Daoy (cell line): ENCODE measurements at regions not wholly inside any gene's neighbourhood (a gene's known extent, or its start where the extent isn't known, plus 50 kb on each side); places are given as distances from the start of the nearest gene placed in this dataset.
"Not testable (repeated sequence)": the region's sequence is repeated elsewhere in the genome, so short reads cannot be mapped to it uniquely, and the experiment has no call there.

ENCODE experiments used
- DNase-seq: peaks from one replicate; pipeline ENCODE4 v3.0.0-alpha.2; 2015; ENCODE audit warnings: low read depth

GRCh38 chr12:92231532-92231931 lies 85.9 kb upstream of the BTG1 start:
- DNase-seq, result not testable (repeated sequence)

GRCh38 chr12:92229381-92229780 lies 83.7 kb upstream of the BTG1 start:
- DNase-seq, result no peak

- DNase-seq, result no peak
These were observed 81.3 kb upstream of the BTG1 start for GRCh38 chr12:92226961-92227360.

- no peak for DNase-seq
These were observed 80.5 kb upstream of the BTG1 start for GRCh38 chr12:92226071-92226661.

- peak; percentile 56 for DNase-seq
These were observed 79.2 kb upstream of the BTG1 start for GRCh38 chr12:92224685-92225331.

GRCh38 chr12:92223481-92223880 lies 77.8 kb upstream of the BTG1 start:
- no peak for DNase-seq

GRCh38 chr12:92221656-92222315 lies 76.1 kb upstream of the BTG1 start:
- DNase-seq, result no peak

- DNase-seq, result no peak
These were observed 72.9 kb upstream of the BTG1 start for GRCh38 chr12:92218394-92219077.

GRCh38 chr12:92216092-92216491 lies 70.4 kb upstream of the BTG1 start:
- no peak for DNase-seq

- DNase-seq, result no peak
These were observed 69.7 kb upstream of the BTG1 start for GRCh38 chr12:92215358-92215757.

- DNase-seq, result no peak
These were observed 67.5 kb upstream of the BTG1 start for GRCh38 chr12:92213166-92213565.

GRCh38 chr12:92210071-92210470 lies 64.4 kb upstream of the BTG1 start:
- DNase-seq, result no peak

GRCh38 chr12:92208613-92209121 lies 63.0 kb upstream of the BTG1 start:
- peak; percentile 64 for DNase-seq

GRCh38 chr12:92206596-92206995 lies 61.0 kb upstream of the BTG1 start:
- DNase-seq, result no peak

- DNase-seq, result no peak
These were observed 60.4 kb upstream of the BTG1 start for GRCh38 chr12:92206011-92206410.

- no peak for DNase-seq
These were observed 54.4 kb upstream of the BTG1 start for GRCh38 chr12:92199819-92200576.

- DNase-seq, result no peak
These were observed 52.2 kb upstream of the BTG1 start for GRCh38 chr12:92197815-92198214.

- DNase-seq, result no peak
These were observed 50.7 kb upstream of the BTG1 start for GRCh38 chr12:92196368-92196767.
